CD14-positive monocyte (primary cell): ENCODE measurements at regions not wholly inside any gene's neighbourhood (a gene's known extent, or its start where the extent isn't known, plus 50 kb on each side); places are given as distances from the start of the nearest gene placed in this dataset.

Experiments
- DNase-seq, 3 donors: peaks; one replicate each; pipeline ENCODE4 v3.0.0-alpha.2; 2011 to 2022
- H2AFZ ChIP-seq: 2 replicates; pipeline ENCODE4 v1.6.0; 2012; ENCODE audit warnings: mild to moderate bottlenecking, low read depth, low read length, inconsistent platforms; ENCODE audit not compliant: insufficient read depth, poor library complexity, severe bottlenecking
- H3K27ac ChIP-seq, 2 donors: 1 replicate in 1 of 2; 2 replicates in 1 of 2; pipeline ENCODE4 v1.5.1; 2012 to 2013; ENCODE audit warnings: low read length in 2 of 2, control low read depth in 1 of 2, inconsistent platforms in 1 of 2, low read depth in 1 of 2, mild to moderate bottlenecking in 1 of 2
- H3K27me3 ChIP-seq, 2 donors: one replicate each; pipeline versions ENCODE4 v1.6.0 to v1.6.1; 2011 to 2013; ENCODE audit warnings: low read length in 2 of 2; ENCODE audit not compliant: control insufficient read depth in 2 of 2, insufficient read depth in 2 of 2
- H3K36me3 ChIP-seq, 2 donors: replicated peaks in 1 of 2; 1 replicate in 1 of 2; 2 replicates in 1 of 2; pipeline versions ENCODE4 v1.5.1 to v1.6.1; 2012 to 2013; ENCODE audit warnings: low read length in 2 of 2, control low read depth in 1 of 2, inconsistent platforms in 1 of 2, mild to moderate bottlenecking in 1 of 2; ENCODE audit not compliant: insufficient read depth in 2 of 2, control insufficient read depth in 1 of 2
- H3K4me1 ChIP-seq, 2 donors: 1 replicate in 1 of 2; 2 replicates in 1 of 2; pipeline versions ENCODE4 v1.5.1 to v1.6.1; 2012 to 2013; ENCODE audit warnings: low read length in 2 of 2, control low read depth in 1 of 2, inconsistent platforms in 1 of 2, mild to moderate bottlenecking in 1 of 2, moderate library complexity in 1 of 2; ENCODE audit not compliant: insufficient read depth in 2 of 2, control insufficient read depth in 1 of 2
- H3K4me2 ChIP-seq: replicated peaks from 2 replicates; pipeline ENCODE3; 2012; ENCODE audit warnings: low read length, moderate library complexity, mild to moderate bottlenecking; ENCODE audit not compliant: poor library complexity, severe bottlenecking; ENCODE audit errors: extremely low read depth
- H3K4me3 ChIP-seq, 3 experiments: fragments of 200-600 bp in 1 of 3; sonication (generic) in 1 of 3; replicated peaks in 1 of 3; 1 replicate in 2 of 3; 2 replicates in 1 of 3; pipeline ENCODE4 v1.5.1; 2011 to 2013; ENCODE audit warnings: low read length in 3 of 3, mild to moderate bottlenecking in 3 of 3, control low read depth in 2 of 3, low read depth in 2 of 3, inconsistent platforms in 1 of 3, moderate library complexity in 1 of 3
- H3K79me2 ChIP-seq: 2 replicates; pipeline ENCODE4 v1.6.0; 2012; ENCODE audit warnings: mild to moderate bottlenecking, control low read depth, inconsistent platforms, low read length, moderate library complexity; ENCODE audit not compliant: insufficient read depth
- H3K9ac ChIP-seq: 2 replicates; pipeline ENCODE4 v1.6.0; 2017; ENCODE audit warnings: low read length, mild to moderate bottlenecking; ENCODE audit not compliant: insufficient read depth, poor library complexity, severe bottlenecking
- H3K9me3 ChIP-seq, 2 donors: replicated peaks in 1 of 2; 1 replicate in 1 of 2; 2 replicates in 1 of 2; pipeline versions ENCODE4 v1.5.1 to v1.6.1; 2012 to 2013; ENCODE audit warnings: low read length in 2 of 2, control low read depth in 1 of 2; ENCODE audit not compliant: control insufficient read depth in 1 of 2, insufficient read depth in 1 of 2
- H4K20me1 ChIP-seq: 2 replicates; pipeline ENCODE4 v1.6.0; 2012; ENCODE audit warnings: mild to moderate bottlenecking, low read length, control low read depth, moderate library complexity; ENCODE audit not compliant: insufficient read depth
- H3K27ac Mint-ChIP-seq, 7 donors: one replicate each; pipeline ENCODE4 v1.8.0; 2020; ENCODE audit warnings: mild to moderate bottlenecking in 7 of 7, mixed read lengths in 7 of 7, moderate library complexity in 6 of 7, inconsistent platforms in 2 of 7
- H3K27me3 Mint-ChIP-seq, 3 donors: one replicate each; pipeline ENCODE4 v1.8.0; 2021 to 2022; ENCODE audit warnings: low read depth in 3 of 3, mild to moderate bottlenecking in 3 of 3, mixed read lengths in 3 of 3, moderate library complexity in 3 of 3, inconsistent platforms in 1 of 3
- H3K36me3 Mint-ChIP-seq, 2 donors: one replicate each; pipeline ENCODE4 v1.8.0; 2020; ENCODE audit warnings: mixed read lengths in 2 of 2, inconsistent platforms in 1 of 2, mild to moderate bottlenecking in 1 of 2
- H3K4me1 Mint-ChIP-seq: one replicate; pipeline ENCODE4 v1.8.0; 2020; ENCODE audit warnings: mild to moderate bottlenecking, mixed read lengths
- H3K4me3 Mint-ChIP-seq, 2 donors: one replicate each; pipeline ENCODE4 v1.8.0; 2020; ENCODE audit warnings: mild to moderate bottlenecking in 2 of 2, mixed read lengths in 2 of 2, moderate library complexity in 1 of 2
- H3K9me3 Mint-ChIP-seq, 7 donors: one replicate each; pipeline ENCODE4 v1.8.0; 2020 to 2022; ENCODE audit warnings: mixed read lengths in 7 of 7, mild to moderate bottlenecking in 6 of 7, moderate library complexity in 6 of 7, inconsistent platforms in 2 of 7
- WGBS: methylation state at CpG from one replicate; pipeline ENCODE4 v1.1.5; 2013; ENCODE audit warnings: missing lambda C conversion rate; ENCODE audit not compliant: insufficient coverage; 5-methylcytosine and 5-hydroxymethylcytosine counted together
- intact Hi-C, 2 donors: fragments of 100-400 bp; cut with micrococcal nuclease; formaldehyde crosslinking; loops; one replicate each; pipeline versions ENCODE4 v1.15.0 to v1.15.1; 2023
- TF ChIP-seq, protein P1 (sequence below): fragments of 200-600 bp; IDR thresholded peaks from one replicate; pipeline ENCODE4 v1.8.0; 2022; ENCODE audit warnings: antibody characterized with exemption, mild to moderate bottlenecking

- H3K79me2 ChIP-seq = no peaks in the 10 kb centered on the region
- no peak overlapping the region for H3K9ac ChIP-seq
- H3K27me3 Mint-ChIP-seq = peaks cover 1 to 3% (median 3%) of the 10 kb centered on the region in 3 donors
- WGBS = no CpG with 5 or more reads among the region's 1 CpG
- no peaks in the 10 kb centered on the region for H3K36me3 Mint-ChIP-seq
- H3K27me3 ChIP-seq = no peaks in the 10 kb centered on the region
- H3K4me3 Mint-ChIP-seq = no peak overlapping the region
- no peak overlapping the region for H3K4me3 ChIP-seq
- no peak for DNase-seq
- no peaks in the 10 kb centered on the region for H3K9me3 ChIP-seq
- H3K4me2 ChIP-seq = no peak overlapping the region
- no peaks in the 10 kb centered on the region for H3K4me1 Mint-ChIP-seq
- no peak overlapping the region for H3K27ac Mint-ChIP-seq
- no peaks in the 10 kb centered on the region for H4K20me1 ChIP-seq
- no peaks in the 10 kb centered on the region for H3K36me3 ChIP-seq
- intact Hi-C loops = no loop called here
- peaks cover 0 to 2% (median 0%) of the 10 kb centered on the region in 7 donors for H3K9me3 Mint-ChIP-seq
- no peak overlapping the region for H2AFZ ChIP-seq
- TF ChIP-seq, protein P1, sequence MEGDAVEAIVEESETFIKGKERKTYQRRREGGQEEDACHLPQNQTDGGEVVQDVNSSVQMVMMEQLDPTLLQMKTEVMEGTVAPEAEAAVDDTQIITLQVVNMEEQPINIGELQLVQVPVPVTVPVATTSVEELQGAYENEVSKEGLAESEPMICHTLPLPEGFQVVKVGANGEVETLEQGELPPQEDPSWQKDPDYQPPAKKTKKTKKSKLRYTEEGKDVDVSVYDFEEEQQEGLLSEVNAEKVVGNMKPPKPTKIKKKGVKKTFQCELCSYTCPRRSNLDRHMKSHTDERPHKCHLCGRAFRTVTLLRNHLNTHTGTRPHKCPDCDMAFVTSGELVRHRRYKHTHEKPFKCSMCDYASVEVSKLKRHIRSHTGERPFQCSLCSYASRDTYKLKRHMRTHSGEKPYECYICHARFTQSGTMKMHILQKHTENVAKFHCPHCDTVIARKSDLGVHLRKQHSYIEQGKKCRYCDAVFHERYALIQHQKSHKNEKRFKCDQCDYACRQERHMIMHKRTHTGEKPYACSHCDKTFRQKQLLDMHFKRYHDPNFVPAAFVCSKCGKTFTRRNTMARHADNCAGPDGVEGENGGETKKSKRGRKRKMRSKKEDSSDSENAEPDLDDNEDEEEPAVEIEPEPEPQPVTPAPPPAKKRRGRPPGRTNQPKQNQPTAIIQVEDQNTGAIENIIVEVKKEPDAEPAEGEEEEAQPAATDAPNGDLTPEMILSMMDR = no peak
- H3K27ac ChIP-seq = no peak overlapping the region
- no peaks in the 10 kb centered on the region for H3K4me1 ChIP-seq
Observed at GRCh38 chr2:16442971-16443370, 222.7 kb downstream of the CYRIA start.

GRCh38 chr2:16441431-16441830 lies 224.2 kb downstream of the CYRIA start:
- WGBS = 38% methylated on average over 3 of the region's 3 CpGs
- DNase-seq = no peak
- TF ChIP-seq, protein P1 = no peak
- Histone ChIP-seq H3K4me2 (no peak overlapping the region), H3K36me3 (no peaks in the 10 kb centered on the region), H2AFZ (no peak overlapping the region), H3K27ac (no peak overlapping the region), H3K9ac (no peak overlapping the region), H3K79me2 (no peaks in the 10 kb centered on the region), H3K9me3 (no peaks in the 10 kb centered on the region), H3K27me3 (no peaks in the 10 kb centered on the region), H3K4me1 (no peaks in the 10 kb centered on the region), H4K20me1 (no peaks in the 10 kb centered on the region), H3K4me3 (no peak overlapping the region)
- intact Hi-C loops = no loop called here
- H3K27ac Mint-ChIP-seq = no peak overlapping the region
- no peaks in the 10 kb centered on the region for H3K4me1 Mint-ChIP-seq
- peaks cover 0 to 2% (median 0%) of the 10 kb centered on the region in 7 donors for H3K9me3 Mint-ChIP-seq
- peaks cover 1 to 4% (median 2%) of the 10 kb centered on the region in 3 donors for H3K27me3 Mint-ChIP-seq
- no peak overlapping the region for H3K4me3 Mint-ChIP-seq
- no peaks in the 10 kb centered on the region for H3K36me3 Mint-ChIP-seq
